Right lung (tissue), 2 donors: ENCODE measurements at regions not wholly inside any gene's neighbourhood (a gene's known extent, or its start where the extent isn't known, plus 50 kb on each side); places are given as distances from the start of the nearest gene placed in this dataset.
"Not testable (repeated sequence)": the region's sequence is repeated elsewhere in the genome, so short reads cannot be mapped to it uniquely, and the experiment has no call there.

Source experiments
- DNase-seq, 2 donors: peaks; one replicate each; pipeline ENCODE4 v3.0.0-alpha.2; 2013

GRCh38 chr4:114034189-114034588 lies 54.7 kb upstream of the ARSJ start:
- DNase-seq: no peak

DNA sequence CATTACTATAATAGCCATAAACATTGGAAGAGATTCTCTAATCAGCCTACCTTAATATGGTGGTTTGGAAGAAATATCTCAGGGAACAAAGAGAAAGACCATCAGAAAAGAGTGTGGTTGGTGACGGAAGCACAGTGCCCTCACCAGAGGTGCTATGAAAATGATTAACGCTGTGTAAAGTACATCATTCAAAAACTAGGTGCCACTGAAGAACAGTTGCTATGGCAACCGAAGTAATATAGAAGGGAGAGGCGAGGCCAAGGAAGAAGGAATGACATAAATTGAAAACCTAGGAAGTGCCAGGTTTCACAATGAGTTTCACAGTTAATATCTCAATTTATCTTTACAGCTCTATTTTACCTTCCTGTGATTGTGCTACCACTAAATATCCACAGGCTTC lies 57.0 kb upstream of the ARSJ start:
- no peak for DNase-seq

DNA sequence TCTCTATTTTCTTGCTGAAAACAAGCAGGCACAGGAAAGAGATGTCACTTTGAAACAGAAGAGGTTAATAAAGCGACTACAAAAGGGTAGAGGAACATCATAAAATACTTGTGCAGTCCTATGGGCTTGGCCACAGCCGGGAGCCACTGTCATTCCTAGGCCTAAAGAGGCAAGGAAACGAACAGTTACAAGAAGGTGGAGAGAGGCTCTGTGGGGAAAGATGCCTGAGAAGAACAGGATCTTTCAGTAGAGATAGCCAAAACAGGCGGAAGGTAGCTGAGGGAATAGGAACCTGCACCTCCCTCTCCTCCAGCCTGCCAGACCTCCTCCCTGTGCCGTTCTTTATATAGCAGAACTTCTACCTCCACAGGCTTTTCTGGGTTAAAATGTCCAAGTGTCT lies 57.4 kb upstream of the ARSJ start:
- DNase-seq: no peak

DNA sequence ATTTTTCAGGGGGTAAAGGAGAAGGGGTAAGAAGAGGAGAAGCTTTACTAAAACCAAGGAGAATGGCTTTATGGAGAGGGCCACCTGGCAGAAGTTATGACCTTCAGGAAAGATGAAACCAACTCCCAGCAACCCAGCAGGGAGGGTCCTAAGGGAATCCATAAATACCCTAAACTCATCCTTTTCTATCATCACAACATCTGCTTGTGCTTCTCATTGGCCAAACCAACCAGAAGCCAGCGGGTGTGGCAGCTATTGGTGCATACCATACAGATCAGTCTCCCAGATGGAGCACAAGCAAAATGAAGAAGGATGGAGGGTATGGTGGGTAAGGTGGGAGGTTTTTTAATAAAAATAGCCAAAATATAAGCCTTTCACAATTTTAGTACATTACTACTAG lies 58.5 kb upstream of the ARSJ start:
- DNase-seq: no peak

DNA sequence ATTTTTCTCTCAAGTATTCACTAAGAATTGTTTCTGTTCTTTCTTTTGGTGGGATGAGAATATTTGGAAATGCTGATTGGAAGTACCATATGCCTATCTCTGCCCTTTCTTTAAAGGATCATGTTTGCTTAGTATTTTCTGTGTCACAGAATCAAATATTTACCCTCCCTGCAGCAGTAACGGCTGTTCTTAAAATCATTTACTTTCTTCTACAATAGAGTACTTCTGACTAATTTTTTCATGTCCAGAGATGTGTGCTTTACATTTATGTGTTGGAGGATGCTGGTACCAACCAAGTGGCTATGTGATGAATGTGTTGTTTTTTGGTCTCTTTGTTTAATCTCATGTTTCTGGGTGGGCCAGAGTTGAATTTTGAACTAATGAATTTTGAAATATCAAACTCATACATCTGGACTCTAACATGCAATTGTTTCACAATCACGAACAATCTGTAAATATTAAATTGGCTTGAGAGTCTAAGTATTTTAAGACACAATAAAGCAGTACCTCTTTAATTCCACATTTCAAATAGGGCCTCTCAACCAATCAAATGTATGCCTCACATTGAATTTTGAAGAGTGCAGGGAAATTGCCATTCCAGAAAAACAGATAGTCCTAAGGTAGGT lies 59.4 kb upstream of the ARSJ start:
- DNase-seq: no peak

DNA sequence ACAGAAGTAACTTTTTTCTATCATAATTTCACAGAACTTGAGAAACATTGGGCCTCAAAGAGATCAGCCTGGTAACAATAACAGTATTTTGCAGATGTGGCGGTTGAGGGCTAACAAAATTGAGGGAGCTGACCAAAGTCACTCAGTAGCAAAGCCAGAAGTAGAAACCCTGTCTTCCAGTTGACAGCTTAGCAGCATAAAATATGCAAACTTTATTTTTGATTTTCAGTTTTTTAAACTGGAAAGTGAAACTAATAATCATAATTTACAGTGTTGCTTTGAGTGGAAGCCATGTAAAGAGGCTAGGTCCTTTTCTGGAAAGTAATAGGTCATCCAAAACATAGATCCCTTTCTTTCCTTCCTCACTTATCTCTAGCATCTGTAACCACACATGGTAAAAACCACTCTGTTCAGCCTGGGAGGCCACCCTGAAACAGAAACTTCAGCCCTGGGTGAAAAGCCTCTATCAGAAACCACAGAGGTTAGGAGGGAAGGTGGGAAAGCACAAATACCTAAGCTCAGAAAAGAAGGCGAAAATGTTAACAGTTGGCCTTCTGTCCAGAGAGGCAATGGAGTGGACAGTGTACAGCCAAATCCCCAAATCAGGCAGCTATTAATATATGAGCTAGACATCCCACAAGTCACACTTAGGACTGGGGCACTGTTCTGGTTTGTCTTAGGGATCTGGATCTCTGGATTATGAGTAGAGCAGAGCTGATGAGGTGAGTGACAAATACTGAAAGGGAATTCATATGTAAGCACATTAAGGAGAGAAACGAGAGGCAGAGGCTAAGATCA lies 61.1 kb upstream of the ARSJ start:
- DNase-seq: no peak

DNA sequence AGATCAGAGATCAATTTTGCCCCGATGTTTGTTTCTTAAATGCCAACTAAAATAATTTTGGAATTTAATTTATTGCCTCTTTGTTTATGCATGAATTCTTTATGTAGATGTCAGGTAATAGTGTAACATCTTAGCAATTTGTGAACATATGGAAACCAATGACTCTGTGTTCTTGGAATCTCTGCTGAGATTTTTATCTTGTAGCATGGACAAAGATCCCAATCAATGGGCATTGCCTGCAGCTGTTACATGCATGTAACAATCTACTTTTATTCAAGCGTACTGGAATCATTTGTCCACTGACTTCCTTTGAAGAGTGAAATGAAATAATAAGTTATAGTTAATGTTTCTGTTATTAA lies 61.6 kb upstream of the ARSJ start:
- no peak for DNase-seq

GRCh38 chr4:114043116-114043515 lies 63.7 kb upstream of the ARSJ start:
- no peak for DNase-seq

DNA sequence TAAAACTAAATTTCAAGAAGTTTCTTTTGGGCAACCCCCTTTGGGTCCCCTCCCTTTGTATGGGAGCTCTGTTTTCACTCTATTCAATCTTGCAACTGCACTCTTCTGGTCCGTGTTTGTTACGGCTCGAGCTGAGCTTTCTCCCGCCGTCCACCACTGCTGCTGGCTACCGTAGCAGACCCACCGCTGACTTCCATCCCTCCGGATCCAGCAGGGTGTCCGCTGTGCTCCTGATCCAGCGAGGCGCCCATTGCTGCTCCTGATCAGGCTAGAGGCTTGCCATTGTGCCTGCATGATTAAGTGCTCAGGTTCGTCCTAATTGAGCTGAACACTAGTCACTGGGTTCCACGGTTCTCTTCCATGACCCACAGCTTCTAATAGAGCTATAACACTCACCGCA lies 64.9 kb upstream of the ARSJ start:
- not testable (repeated sequence) for DNase-seq

- DNase-seq: no peak
Measured at GRCh38 chr4:114046331-114046730, 66.9 kb upstream of the ARSJ start.

DNA sequence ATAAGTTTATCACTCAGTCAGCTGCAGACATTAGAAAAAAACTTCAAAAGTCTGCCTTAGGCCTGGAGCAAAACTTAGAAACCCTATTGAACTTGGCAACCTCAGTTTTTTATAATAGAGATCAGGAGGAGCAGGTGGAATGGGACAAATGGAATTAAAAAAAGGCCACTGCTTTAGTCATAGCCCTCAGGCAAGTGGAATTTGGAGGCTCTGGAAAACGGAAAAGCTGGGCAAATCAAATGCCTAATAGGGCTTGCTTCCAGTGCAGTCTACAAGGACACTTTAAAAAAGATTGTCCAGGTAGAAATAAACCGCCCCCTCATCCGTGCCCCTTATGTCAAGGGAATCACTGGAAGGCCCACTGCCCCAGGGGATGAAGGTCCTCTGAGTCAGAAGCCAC lies 68.7 kb upstream of the ARSJ start:
- DNase-seq: not testable (repeated sequence)

DNA sequence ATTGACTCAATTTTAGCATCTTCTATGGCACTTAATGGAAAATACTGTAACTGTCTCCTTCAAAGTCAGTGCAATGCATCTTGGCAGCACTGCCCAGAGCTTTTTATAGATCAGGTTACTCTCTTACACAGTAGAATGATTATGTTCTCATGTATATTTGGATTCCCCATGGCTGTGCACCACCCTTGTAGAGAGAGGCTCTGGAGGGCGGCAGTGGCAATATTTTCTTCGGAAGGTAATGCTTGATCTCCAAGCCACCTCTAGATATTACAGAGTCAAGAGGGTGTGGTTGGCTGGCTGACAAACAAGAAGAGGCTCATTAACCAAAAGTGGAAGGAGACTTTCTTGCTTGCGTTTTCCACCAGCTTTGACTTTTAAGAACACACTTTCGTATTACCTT lies 72.8 kb upstream of the ARSJ start:
- no peak for DNase-seq

DNA sequence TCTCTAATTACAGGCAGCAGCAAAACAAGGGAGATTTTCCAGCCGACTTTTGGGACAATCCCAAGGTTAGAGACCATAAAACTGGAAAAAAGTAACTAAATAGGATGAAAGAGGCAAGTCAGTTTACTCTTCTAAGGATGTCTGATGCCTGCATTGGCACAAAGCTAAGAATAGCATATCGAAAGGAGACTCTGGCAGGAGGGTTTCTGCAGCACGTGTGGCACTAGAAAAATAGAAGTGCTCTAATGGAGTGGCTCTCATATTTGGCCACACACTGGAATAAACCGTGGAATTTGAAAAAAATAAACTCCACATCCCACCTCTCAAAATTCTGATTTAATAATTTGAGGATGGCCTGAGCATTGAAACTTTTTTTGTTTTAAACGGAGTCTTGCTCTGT lies 77.2 kb upstream of the ARSJ start:
- no peak for DNase-seq

- no peak for DNase-seq
Measured at GRCh38 chr4:114057746-114058145, 78.3 kb upstream of the ARSJ start.

- no peak for DNase-seq
Measured at GRCh38 chr4:114062499-114062898, 83.1 kb upstream of the ARSJ start.

GRCh38 chr4:114072781-114073180 lies 93.3 kb upstream of the ARSJ start:
- DNase-seq: no peak

- DNase-seq: no peak
Measured at GRCh38 chr4:114076899-114077570, 97.6 kb upstream of the ARSJ start.

- DNase-seq: no peak
Measured at GRCh38 chr4:114077610-114078009, 98.2 kb upstream of the ARSJ start.

GRCh38 chr4:114078636-114079035 lies 99.2 kb upstream of the ARSJ start:
- DNase-seq: no peak

GRCh38 chr4:114081783-114082182 lies 102.3 kb upstream of the ARSJ start:
- DNase-seq: no peak

DNA sequence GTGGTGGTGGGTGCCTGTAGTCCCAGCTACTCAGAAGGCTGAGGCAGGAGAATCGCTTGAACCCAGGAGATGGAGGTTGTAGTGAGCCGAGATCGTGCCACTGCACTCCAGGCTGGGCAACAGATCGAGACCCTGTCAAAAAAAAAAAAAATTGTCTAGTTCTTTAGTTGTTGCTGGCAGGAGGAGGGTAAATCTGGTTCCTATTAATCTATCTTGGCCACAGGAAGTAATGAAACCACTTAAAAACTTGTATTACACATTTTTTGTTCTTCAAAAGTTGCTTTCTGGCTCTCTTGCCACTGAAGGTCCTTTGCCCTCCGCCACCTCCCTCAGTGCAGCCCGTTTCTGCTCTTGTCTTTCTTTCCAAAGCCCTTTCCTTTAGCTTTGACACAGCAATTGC lies 102.9 kb upstream of the ARSJ start:
- DNase-seq: no peak

- no peak for DNase-seq
Measured at GRCh38 chr4:114085611-114086345, 106.3 kb upstream of the ARSJ start.
